SU-DHL-6 (cell line): ENCODE measurements at regions not wholly inside any gene's neighbourhood (a gene's known extent, or its start where the extent isn't known, plus 50 kb on each side); places are given as distances from the start of the nearest gene placed in this dataset.

Experiments used
- H2AFZ ChIP-seq: fragments of 200-600 bp; sonication (generic); 2 replicates; pipeline ENCODE4 v1.6.1; 2014; ENCODE audit warnings: low read depth, mild to moderate bottlenecking, moderate library complexity, mixed read lengths, antibody characterized with exemption, low read length; ENCODE audit not compliant: severe bottlenecking
- H3F3A ChIP-seq: fragments of 200-600 bp; shearing (Covaris generic); 2 replicates; pipeline ENCODE4 v1.6.0; 2016; ENCODE audit warnings: antibody characterized with exemption, mild to moderate bottlenecking; ENCODE audit not compliant: insufficient read depth
- H3K27ac ChIP-seq: fragments of 200-600 bp; sonication (generic); 2 replicates; pipeline ENCODE4 v1.5.1; 2016; ENCODE audit warnings: low read depth, mild to moderate bottlenecking, low read length, moderate library complexity, mixed read lengths
- H3K27me3 ChIP-seq: fragments of 200-600 bp; sonication (generic), shearing (Covaris generic); 2 replicates; pipeline ENCODE4 v1.6.0; 2014; ENCODE audit warnings: mild to moderate bottlenecking, low read length
- H3K36me3 ChIP-seq: fragments of 200-600 bp; sonication (generic); 2 replicates; pipeline ENCODE4 v1.6.1; 2014; ENCODE audit warnings: mild to moderate bottlenecking, low read length, mixed read lengths
- H3K4me2 ChIP-seq: fragments of 300-600, 200-600 bp; shearing (Covaris generic), sonication (generic); 2 replicates; pipeline ENCODE4 v1.6.0; 2014; ENCODE audit warnings: low read length, low read depth, mild to moderate bottlenecking; ENCODE audit not compliant: poor library complexity, severe bottlenecking
- H3K4me3 ChIP-seq: fragments of 200-600 bp; sonication (generic); 2 replicates; pipeline ENCODE4 v1.5.1; 2014; ENCODE audit warnings: antibody characterized with exemption, low read length, mild to moderate bottlenecking, mixed read lengths; ENCODE audit not compliant: insufficient read depth, poor library complexity, severe bottlenecking
- H3K79me2 ChIP-seq: fragments of 200-600 bp; sonication (generic); 2 replicates; pipeline ENCODE4 v1.6.1; 2014; ENCODE audit warnings: mild to moderate bottlenecking, low read length, moderate library complexity; ENCODE audit not compliant: insufficient read depth
- H3K9ac ChIP-seq: fragments of 200-600 bp; sonication (generic); 2 replicates; pipeline ENCODE4 v1.7.0; 2014; ENCODE audit warnings: mild to moderate bottlenecking, low read length
- H3K9me2 ChIP-seq: fragments of 200-600 bp; sonication (generic); replicated peaks from 2 replicates; pipeline ENCODE4 v1.6.1; 2014; ENCODE audit warnings: low read length; ENCODE audit not compliant: insufficient read depth
- H3K9me3 ChIP-seq: fragments of 200-600 bp; sonication (generic); 2 replicates; pipeline ENCODE4 v1.6.1; 2014; ENCODE audit warnings: low read length, mixed read lengths; ENCODE audit not compliant: insufficient read depth
- H4K20me1 ChIP-seq: fragments of 200-600 bp; sonication (generic); 2 replicates; pipeline ENCODE4 v1.6.1; 2014; ENCODE audit warnings: low read depth, mild to moderate bottlenecking, antibody characterized with exemption, low read length, moderate library complexity, mixed read lengths
- CTCF ChIP-seq: fragments of 200-600 bp; sonication (generic); IDR thresholded peaks from one replicate; pipeline ENCODE4 v1.5.1; 2017; ENCODE audit warnings: antibody characterized with exemption, mild to moderate bottlenecking, low read length, moderate library complexity; ENCODE audit not compliant: insufficient read depth, poor library complexity, severe bottlenecking
- EZH2phosphoT487 ChIP-seq: fragments of 200-600 bp; sonication (generic), shearing (Covaris generic); conservative IDR thresholded peaks from 2 replicates; pipeline ENCODE4 v1.6.1; 2018; ENCODE audit warnings: mild to moderate bottlenecking, antibody characterized with exemption, low read length, moderate library complexity, mixed read lengths

DNA sequence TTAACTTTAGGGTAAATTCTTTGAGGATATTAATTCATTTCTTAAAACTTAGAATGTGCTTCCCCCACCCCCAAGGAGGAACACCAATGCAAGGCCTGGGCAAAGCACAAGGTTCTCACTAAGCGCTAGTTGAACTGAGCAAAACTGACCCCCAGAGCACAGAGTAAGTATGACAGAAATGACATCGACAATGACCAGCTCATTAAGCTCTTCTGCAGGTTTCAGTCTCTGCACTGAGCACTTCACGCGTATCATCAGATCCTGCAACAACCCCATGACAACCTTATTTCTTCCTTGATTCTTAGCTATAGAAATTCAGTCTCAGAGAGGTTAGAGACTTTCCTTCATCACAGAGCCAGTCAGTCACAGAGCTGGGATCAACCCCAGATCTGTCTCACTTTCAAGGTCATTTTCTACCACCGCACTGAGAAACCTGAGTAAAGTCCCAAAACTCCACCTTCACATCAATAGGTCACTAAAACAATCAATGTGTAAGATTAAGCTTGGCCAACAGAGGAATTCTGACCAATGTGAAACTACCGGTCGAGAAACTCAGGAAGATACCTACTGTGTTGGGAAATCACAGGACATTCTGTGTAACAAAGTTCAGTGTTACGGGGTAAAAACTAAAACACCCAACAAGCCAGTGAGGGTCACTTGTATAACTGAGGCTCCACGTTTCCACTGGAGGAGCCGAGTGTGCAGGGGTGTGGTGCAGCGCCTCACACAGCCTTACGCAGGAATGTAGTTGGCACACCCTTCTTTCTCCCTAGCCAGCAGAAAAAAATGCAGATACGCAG is 129.0 kb upstream of the FOXQ1 start:
- Histone ChIP-seq H3K4me3 (no peak overlapping the region), H3K9me3 (no peaks in the 10 kb centered on the region)
- TF ChIP-seq EZH2phosphoT487 (no peak), CTCF (no peak)

DNA sequence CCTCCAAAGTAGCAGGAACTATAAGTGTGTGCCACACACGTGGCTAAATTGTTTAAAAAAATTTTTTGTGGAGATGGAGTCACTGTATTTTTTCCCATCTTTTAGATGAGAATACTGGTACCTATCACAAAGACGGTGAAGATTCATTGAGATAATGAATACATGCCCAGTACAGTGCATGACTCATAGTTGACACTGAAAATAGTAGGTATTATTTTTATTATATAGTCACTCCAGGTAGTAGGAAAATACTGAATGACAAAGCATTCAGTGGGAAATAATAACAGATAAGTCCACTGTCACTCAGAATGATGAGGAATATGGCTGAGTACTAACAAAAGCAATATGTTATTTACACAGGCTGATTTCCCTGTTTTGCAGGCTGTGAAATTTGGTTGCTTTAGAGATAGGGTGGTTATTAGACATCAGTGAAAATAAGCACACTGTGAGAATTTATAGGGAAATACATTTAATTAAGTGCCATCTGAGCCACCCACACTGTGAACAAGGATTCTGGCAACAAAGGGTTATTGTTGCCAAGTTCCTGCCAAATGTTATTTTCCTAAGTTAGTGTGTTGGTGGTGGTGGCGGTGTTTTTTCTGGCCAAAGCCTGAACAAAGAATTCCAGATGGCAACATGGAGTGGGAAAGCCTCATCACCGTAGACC is 129.8 kb upstream of the FOXQ1 start:
- no peak overlapping the region for H3K4me2 ChIP-seq
- no peaks in the 10 kb centered on the region for H3K79me2 ChIP-seq
- H3K36me3 ChIP-seq: no peaks in the 10 kb centered on the region
- no peaks in the 10 kb centered on the region for H3F3A ChIP-seq
- H4K20me1 ChIP-seq: no peaks in the 10 kb centered on the region
- H3K27me3 ChIP-seq: 0 out of 2 replicates have a peak, but pooled peaks cover 4% of the 10 kb centered on the region
- H3K4me3 ChIP-seq: no peak overlapping the region
- H3K27ac ChIP-seq: no peak overlapping the region
- no peak for TF ChIP-seq EZH2phosphoT487
- no peak for TF ChIP-seq CTCF
- H3K9ac ChIP-seq: no peak overlapping the region
- no peaks in the 10 kb centered on the region for H3K9me2 ChIP-seq
- no peak overlapping the region for H2AFZ ChIP-seq
- H3K9me3 ChIP-seq: no peaks in the 10 kb centered on the region

More for the DNA sequence above, 129.0 kb upstream of the FOXQ1 start:
- H3K4me2 ChIP-seq: no peak overlapping the region
- 0 out of 2 replicates have a peak, but pooled peaks cover 4% of the 10 kb centered on the region for H3K27me3 ChIP-seq
- H3F3A ChIP-seq: no peaks in the 10 kb centered on the region
- no peak overlapping the region for H3K9ac ChIP-seq
- H2AFZ ChIP-seq: no peak overlapping the region
- H3K79me2 ChIP-seq: no peaks in the 10 kb centered on the region
- H3K9me2 ChIP-seq: no peaks in the 10 kb centered on the region
- H3K36me3 ChIP-seq: no peaks in the 10 kb centered on the region
- no peaks in the 10 kb centered on the region for H4K20me1 ChIP-seq
- H3K27ac ChIP-seq: no peak overlapping the region

DNA sequence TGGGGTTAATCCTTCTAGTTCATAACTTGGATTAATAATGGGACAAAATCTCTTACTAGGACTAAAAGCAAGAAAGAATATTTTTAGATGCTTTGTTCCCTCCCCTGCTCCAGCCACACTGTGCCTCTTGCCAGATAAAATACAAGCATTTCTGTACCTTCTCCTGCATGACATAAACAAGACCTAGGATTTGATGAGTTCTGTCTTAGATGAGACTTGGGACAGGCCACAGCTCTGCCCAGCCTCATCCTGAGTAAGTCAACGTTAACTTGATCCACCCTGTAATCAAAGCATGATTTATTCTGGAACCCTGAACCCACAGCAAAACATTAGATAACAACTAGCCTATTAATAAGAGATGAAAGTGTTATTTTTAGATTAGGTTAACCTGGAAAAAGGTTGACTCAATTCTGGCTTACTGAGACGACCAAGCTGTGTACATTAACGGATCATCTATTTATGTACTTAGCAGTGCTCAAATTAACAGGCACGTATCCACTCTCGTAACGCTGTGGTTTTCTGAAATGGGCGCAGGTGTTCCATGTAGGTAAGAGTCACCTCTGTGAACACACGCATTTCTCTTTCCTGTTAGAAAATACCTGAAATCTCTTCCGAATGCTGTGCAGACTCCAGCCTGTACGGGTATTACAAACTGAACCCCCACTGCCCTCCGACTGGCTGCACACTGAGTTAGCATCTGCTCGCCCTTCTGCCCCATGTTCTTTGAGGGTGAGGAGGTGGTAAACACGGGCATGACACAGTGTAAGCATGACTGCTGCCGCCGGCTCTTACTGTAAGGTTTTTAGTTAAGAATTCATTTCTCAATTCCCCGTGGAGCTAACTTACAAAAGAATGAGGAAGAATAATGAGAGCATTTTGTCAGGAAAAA is 132.1 kb upstream of the FOXQ1 start:
- 0 out of 2 replicates have a peak, but pooled peaks have one; percentile 38 for TF ChIP-seq EZH2phosphoT487
- no peak for TF ChIP-seq CTCF
- H3K4me3 ChIP-seq: no peak overlapping the region
- no peak overlapping the region for H2AFZ ChIP-seq
- H3K9me2 ChIP-seq: no peaks in the 10 kb centered on the region
- H3F3A ChIP-seq: no peaks in the 10 kb centered on the region
- H3K36me3 ChIP-seq: no peaks in the 10 kb centered on the region
- no peak overlapping the region for H3K9ac ChIP-seq
- H3K27ac ChIP-seq: no peak overlapping the region
- no peaks in the 10 kb centered on the region for H3K9me3 ChIP-seq
- no peak overlapping the region for H3K4me2 ChIP-seq
- no peaks in the 10 kb centered on the region for H3K79me2 ChIP-seq
- 0 out of 2 replicates have a peak, but pooled peaks cover 4% of the 10 kb centered on the region for H3K27me3 ChIP-seq
- no peaks in the 10 kb centered on the region for H4K20me1 ChIP-seq
